ENCODE measurements at regions not wholly inside any gene's neighbourhood (a gene's known extent, or its start where the extent isn't known, plus 50 kb on each side); places are given as distances from the start of the nearest gene placed in this dataset.
A peak's percentile ranks its signal among the peaks of the same experiment; 100 is the strongest.

DNA sequence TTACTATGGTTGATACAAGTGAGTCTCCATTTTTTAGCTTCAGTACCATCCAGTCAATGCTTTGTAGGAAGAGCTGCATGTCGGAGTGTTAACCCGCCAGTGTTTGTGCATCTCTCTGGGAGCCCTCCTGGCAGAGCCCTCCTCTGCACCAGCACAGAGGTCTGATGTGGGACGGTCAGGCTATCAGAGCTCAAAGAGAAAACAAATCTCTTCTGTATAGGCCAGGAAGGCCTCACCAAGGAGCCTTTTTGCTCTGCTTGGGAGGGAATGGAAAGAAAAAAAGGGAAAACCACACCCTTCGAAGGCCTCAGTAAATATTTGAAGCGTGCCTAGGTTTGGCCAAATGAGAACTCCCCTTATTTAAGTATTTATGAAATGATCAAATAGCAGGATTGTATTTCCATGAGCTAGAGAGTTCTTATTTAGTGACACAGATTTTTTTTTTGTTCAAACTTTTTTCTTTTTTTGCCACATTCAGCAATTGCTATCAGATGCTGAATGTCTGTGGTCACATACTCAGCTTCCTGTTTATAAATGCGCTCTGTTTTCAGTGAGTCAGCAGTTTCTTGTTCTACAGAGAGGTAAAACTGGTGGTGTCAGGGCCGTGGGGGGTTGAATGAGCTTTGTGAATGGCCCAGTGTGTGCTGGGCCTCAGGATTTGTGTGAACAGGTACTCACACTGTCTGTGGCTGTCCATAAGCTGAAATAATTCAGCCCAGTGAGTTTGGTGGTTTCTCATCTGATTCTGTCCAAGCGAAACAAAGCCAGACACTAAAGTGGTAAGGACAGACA is 226.6 kb downstream of the SNX18 start (continued):
- no peak for TF ChIP-seq EZH2phosphoT487 (IDR thresholded peaks at IDR 0.05; ENCODE audit: borderline replicate concordance, low read depth)
- peak; percentile 72 for TF ChIP-seq TCF12 (IDR thresholded peaks at IDR 0.05)
- TF ChIP-seq FOXJ3 (CRISPR knock-in tag; IDR thresholded peaks at IDR 0.05), result no peak
- TF ChIP-seq RFX5 (IDR thresholded peaks at IDR 0.05; ENCODE audit: low read length), result no peak
- TF ChIP-seq SIN3A (IDR thresholded peaks at IDR 0.05; ENCODE audit: borderline replicate concordance, low read depth, low read length), result no peak
- TF ChIP-seq, protein P1, sequence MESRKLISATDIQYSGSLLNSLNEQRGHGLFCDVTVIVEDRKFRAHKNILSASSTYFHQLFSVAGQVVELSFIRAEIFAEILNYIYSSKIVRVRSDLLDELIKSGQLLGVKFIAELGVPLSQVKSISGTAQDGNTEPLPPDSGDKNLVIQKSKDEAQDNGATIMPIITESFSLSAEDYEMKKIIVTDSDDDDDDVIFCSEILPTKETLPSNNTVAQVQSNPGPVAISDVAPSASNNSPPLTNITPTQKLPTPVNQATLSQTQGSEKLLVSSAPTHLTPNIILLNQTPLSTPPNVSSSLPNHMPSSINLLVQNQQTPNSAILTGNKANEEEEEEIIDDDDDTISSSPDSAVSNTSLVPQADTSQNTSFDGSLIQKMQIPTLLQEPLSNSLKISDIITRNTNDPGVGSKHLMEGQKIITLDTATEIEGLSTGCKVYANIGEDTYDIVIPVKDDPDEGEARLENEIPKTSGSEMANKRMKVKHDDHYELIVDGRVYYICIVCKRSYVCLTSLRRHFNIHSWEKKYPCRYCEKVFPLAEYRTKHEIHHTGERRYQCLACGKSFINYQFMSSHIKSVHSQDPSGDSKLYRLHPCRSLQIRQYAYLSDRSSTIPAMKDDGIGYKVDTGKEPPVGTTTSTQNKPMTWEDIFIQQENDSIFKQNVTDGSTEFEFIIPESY (IDR thresholded peaks at IDR 0.05; ENCODE audit: borderline replicate concordance, low read depth), result 0 out of 2 replicates have a peak, but pooled peaks have one; percentile 41
- no peak for TF ChIP-seq GABPA (IDR thresholded peaks at IDR 0.05; ENCODE audit: low read depth)
- TF ChIP-seq GATA2 (CRISPR knock-in tag; IDR thresholded peaks at IDR 0.05), result no peak
- TF ChIP-seq SMC3 (IDR thresholded peaks at IDR 0.05; ENCODE audit: low read depth, low read length), result no peak
- TF ChIP-seq, protein P2, sequence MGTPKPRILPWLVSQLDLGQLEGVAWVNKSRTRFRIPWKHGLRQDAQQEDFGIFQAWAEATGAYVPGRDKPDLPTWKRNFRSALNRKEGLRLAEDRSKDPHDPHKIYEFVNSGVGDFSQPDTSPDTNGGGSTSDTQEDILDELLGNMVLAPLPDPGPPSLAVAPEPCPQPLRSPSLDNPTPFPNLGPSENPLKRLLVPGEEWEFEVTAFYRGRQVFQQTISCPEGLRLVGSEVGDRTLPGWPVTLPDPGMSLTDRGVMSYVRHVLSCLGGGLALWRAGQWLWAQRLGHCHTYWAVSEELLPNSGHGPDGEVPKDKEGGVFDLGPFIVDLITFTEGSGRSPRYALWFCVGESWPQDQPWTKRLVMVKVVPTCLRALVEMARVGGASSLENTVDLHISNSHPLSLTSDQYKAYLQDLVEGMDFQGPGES (IDR thresholded peaks at IDR 0.05; ENCODE audit: low read depth, low read length), result no peak
- no peak for TF ChIP-seq RXRA (IDR thresholded peaks at IDR 0.05; ENCODE audit: borderline replicate concordance, low read depth)
- TF ChIP-seq CHD2 (IDR thresholded peaks at IDR 0.05; ENCODE audit: low read length, partially characterized antibody), result no peak
- TF ChIP-seq, protein P3, sequence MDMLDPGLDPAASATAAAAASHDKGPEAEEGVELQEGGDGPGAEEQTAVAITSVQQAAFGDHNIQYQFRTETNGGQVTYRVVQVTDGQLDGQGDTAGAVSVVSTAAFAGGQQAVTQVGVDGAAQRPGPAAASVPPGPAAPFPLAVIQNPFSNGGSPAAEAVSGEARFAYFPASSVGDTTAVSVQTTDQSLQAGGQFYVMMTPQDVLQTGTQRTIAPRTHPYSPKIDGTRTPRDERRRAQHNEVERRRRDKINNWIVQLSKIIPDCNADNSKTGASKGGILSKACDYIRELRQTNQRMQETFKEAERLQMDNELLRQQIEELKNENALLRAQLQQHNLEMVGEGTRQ (IDR thresholded peaks at IDR 0.05; ENCODE audit: borderline replicate concordance, low read depth, low read length), result no peak

- Histone ChIP-seq H3K9me2 (no peaks in the 10 kb centered on the region), H3K4me3 (ENCODE audit: low read depth in 2 of 2, low read length in 1 of 2) (no peak overlapping the region), H3K27ac (ENCODE audit: low read depth in 2 of 2, low read length in 1 of 2) (peak overlapping the region; percentile 3 to 65; a peak in 3 of 4 replicates), H3K36me3 (replicated peaks in 1 of 2; ENCODE audit: control insufficient read depth in 1 of 2, insufficient read depth in 2 of 2, low read length in 1 of 2) (no peaks in the 10 kb centered on the region), H3K4me1 (ENCODE audit: control insufficient read depth in 1 of 2, insufficient read depth in 2 of 2, low read depth in 1 of 2, low read length in 1 of 2) (peaks cover 5 to 21% of the 10 kb centered on the region in 2 experiments; a peak in 2 of 4 replicates), H3K79me2 (ENCODE audit: insufficient read depth) (no peaks in the 10 kb centered on the region), H3F3A (replicated peaks; ENCODE audit: insufficient read depth) (no peaks in the 10 kb centered on the region), H2AFZ (ENCODE audit: low read depth) (peak overlapping the region; percentile 65; the same call in 1 of the 2 replicates), H3K9me3 (no peaks in the 10 kb centered on the region), H3K4me2 (no peak overlapping the region; the same call in 1 of the 2 replicates), H3K9ac (no peak overlapping the region), H4K20me1 (ENCODE audit: insufficient read depth) (no peaks in the 10 kb centered on the region), H3K27me3 (ENCODE audit: insufficient read depth) (no peaks in the 10 kb centered on the region)
- ChIA-PET CTCF (interaction anchor here (1.4 to 2.0 kb wide), 2 partner anchors 17 to 101 kb away, joined by 3 to 6 read pairs; no protein-coding TSS in a partner anchor), POLR2A (no interaction called here)
- no peak for DNase-seq
- WGBS (ENCODE audit: low lambda C conversion rate), result 83% methylated on average over 5 of the region's 5 CpGs
- TF ChIP-seq RXRA (IDR thresholded peaks at IDR 0.05; ENCODE audit: borderline replicate concordance, low read depth) (no peak), JUND (IDR thresholded peaks at IDR 0.05) (no peak), MXI1 (IDR thresholded peaks at IDR 0.05; ENCODE audit: low read depth, low read length) (no peak), TEAD4 (IDR thresholded peaks at IDR 0.05; ENCODE audit: borderline replicate concordance, insufficient read depth) (no peak), MEF2A (IDR thresholded peaks at IDR 0.05; ENCODE audit: borderline replicate concordance, low read depth) (no peak), SMC3 (IDR thresholded peaks at IDR 0.05; ENCODE audit: low read depth, low read length) (no peak)
- TF ChIP-seq, protein P4, sequence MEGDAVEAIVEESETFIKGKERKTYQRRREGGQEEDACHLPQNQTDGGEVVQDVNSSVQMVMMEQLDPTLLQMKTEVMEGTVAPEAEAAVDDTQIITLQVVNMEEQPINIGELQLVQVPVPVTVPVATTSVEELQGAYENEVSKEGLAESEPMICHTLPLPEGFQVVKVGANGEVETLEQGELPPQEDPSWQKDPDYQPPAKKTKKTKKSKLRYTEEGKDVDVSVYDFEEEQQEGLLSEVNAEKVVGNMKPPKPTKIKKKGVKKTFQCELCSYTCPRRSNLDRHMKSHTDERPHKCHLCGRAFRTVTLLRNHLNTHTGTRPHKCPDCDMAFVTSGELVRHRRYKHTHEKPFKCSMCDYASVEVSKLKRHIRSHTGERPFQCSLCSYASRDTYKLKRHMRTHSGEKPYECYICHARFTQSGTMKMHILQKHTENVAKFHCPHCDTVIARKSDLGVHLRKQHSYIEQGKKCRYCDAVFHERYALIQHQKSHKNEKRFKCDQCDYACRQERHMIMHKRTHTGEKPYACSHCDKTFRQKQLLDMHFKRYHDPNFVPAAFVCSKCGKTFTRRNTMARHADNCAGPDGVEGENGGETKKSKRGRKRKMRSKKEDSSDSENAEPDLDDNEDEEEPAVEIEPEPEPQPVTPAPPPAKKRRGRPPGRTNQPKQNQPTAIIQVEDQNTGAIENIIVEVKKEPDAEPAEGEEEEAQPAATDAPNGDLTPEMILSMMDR (IDR thresholded peaks at IDR 0.05), result no peak
Measured at GRCh38 chr5:54743581-54743980, 226.0 kb downstream of the SNX18 start.

All from SK-N-SH (cell line).